ENCODE measurements at regions not wholly inside any gene's neighbourhood (a gene's known extent, or its start where the extent isn't known, plus 50 kb on each side); places are given as distances from the start of the nearest gene placed in this dataset.

- H3K36me3 Mint-ChIP-seq: no peaks in the 10 kb centered on the region
- no peaks in the 10 kb centered on the region for H3K4me1 Mint-ChIP-seq
- POLR2A ChIA-PET: no interaction called here
- DNase-seq: no peak
- ATAC-seq (replicated peaks in 1 of 4): no peak
- H3K9me3 Mint-ChIP-seq: no peaks in the 10 kb centered on the region
- Histone ChIP-seq H3K4me3 (ENCODE audit: control insufficient read depth in 1 of 2, extremely low read depth in 1 of 2, low read length in 1 of 2) (no peak overlapping the region), H3K9me3 (no peaks in the 10 kb centered on the region), H3K36me3 (ENCODE audit: control insufficient read depth in 2 of 2, extremely low read depth in 1 of 2, insufficient read depth in 1 of 2, low read length in 1 of 2) (no peaks in the 10 kb centered on the region), H3K4me1 (ENCODE audit: control insufficient read depth in 1 of 2, extremely low read depth in 1 of 2, insufficient read depth in 2 of 2, low read length in 2 of 2) (no peaks in the 10 kb centered on the region), H3K27ac (ENCODE audit: low read length) (no peak overlapping the region), H3K27me3 (replicated peaks in 1 of 2; ENCODE audit: control insufficient read depth in 2 of 2, extremely low read depth in 1 of 2, insufficient read depth in 2 of 2, low read length in 1 of 2) (no peaks in the 10 kb centered on the region)
- H3K27me3 Mint-ChIP-seq: no peaks in the 10 kb centered on the region
- WGBS (ENCODE audit: insufficient coverage): no CpG with 5 or more reads among the region's 3 CpGs
- CTCF ChIA-PET: no interaction called here
- H3K4me3 Mint-ChIP-seq: no peak overlapping the region
- H3K27ac Mint-ChIP-seq: no peak overlapping the region
Observed at GRCh38 chr15:47862402-47862801, 145.1 kb downstream of the SEMA6D start.

GRCh38 chr15:47866446-47866845 lies 149.1 kb downstream of the SEMA6D start:
- ChIA-PET POLR2A (no interaction called here), CTCF (no interaction called here)
- no peak overlapping the region for H3K4me3 Mint-ChIP-seq
- no peaks in the 10 kb centered on the region for H3K4me1 ChIP-seq (ENCODE audit: control insufficient read depth in 1 of 2, extremely low read depth in 1 of 2, insufficient read depth in 2 of 2, low read length in 2 of 2)
- no peaks in the 10 kb centered on the region for H3K4me1 Mint-ChIP-seq
- H3K27me3 ChIP-seq (replicated peaks in 1 of 2; ENCODE audit: control insufficient read depth in 2 of 2, extremely low read depth in 1 of 2, insufficient read depth in 2 of 2, low read length in 1 of 2): no peaks in the 10 kb centered on the region
- no CpG with 5 or more reads among the region's 1 CpG for WGBS (ENCODE audit: insufficient coverage)
- H3K4me3 ChIP-seq (ENCODE audit: control insufficient read depth in 1 of 2, extremely low read depth in 1 of 2, low read length in 1 of 2): no peak overlapping the region
- no peaks in the 10 kb centered on the region for H3K9me3 ChIP-seq
- H3K27ac ChIP-seq (ENCODE audit: low read length): no peak overlapping the region
- peaks cover 2 to 8% (median 4%) of the 10 kb centered on the region in 3 donors for H3K9me3 Mint-ChIP-seq
- no peak for DNase-seq
- no peaks in the 10 kb centered on the region for H3K36me3 Mint-ChIP-seq
- H3K27me3 Mint-ChIP-seq: peaks cover 0 to 2% of the 10 kb centered on the region in 2 donors
- ATAC-seq (replicated peaks in 1 of 4): no peak
- H3K27ac Mint-ChIP-seq: no peak overlapping the region
- H3K36me3 ChIP-seq (ENCODE audit: control insufficient read depth in 2 of 2, extremely low read depth in 1 of 2, insufficient read depth in 1 of 2, low read length in 1 of 2): no peaks in the 10 kb centered on the region

GRCh38 chr15:47870300-47870955 lies 153.1 kb downstream of the SEMA6D start:
- Mint-ChIP-seq H3K9me3 (peaks cover 2 to 8% (median 4%) of the 10 kb centered on the region in 3 donors), H3K27me3 (peaks cover 0 to 3% of the 10 kb centered on the region in 2 donors), H3K4me1 (no peaks in the 10 kb centered on the region), H3K4me3 (no peak overlapping the region), H3K27ac (no peak overlapping the region), H3K36me3 (no peaks in the 10 kb centered on the region)
- WGBS (ENCODE audit: insufficient coverage): 91% methylated on average over 1 of the region's 1 CpG
- ATAC-seq (replicated peaks in 1 of 4) (no peak), DNase-seq (no peak)
- ChIA-PET POLR2A (no interaction called here), CTCF (no interaction called here)
- H3K36me3 ChIP-seq (ENCODE audit: control insufficient read depth in 2 of 2, extremely low read depth in 1 of 2, insufficient read depth in 1 of 2, low read length in 1 of 2): no peaks in the 10 kb centered on the region
- no peak overlapping the region for H3K4me3 ChIP-seq (ENCODE audit: control insufficient read depth in 1 of 2, extremely low read depth in 1 of 2, low read length in 1 of 2)
- no peaks in the 10 kb centered on the region for H3K4me1 ChIP-seq (ENCODE audit: control insufficient read depth in 1 of 2, extremely low read depth in 1 of 2, insufficient read depth in 2 of 2, low read length in 2 of 2)
- no peaks in the 10 kb centered on the region for H3K9me3 ChIP-seq
- H3K27ac ChIP-seq (ENCODE audit: low read length): no peak overlapping the region
- H3K27me3 ChIP-seq (replicated peaks in 1 of 2; ENCODE audit: control insufficient read depth in 2 of 2, extremely low read depth in 1 of 2, insufficient read depth in 2 of 2, low read length in 1 of 2): no peaks in the 10 kb centered on the region

- Histone ChIP-seq H3K27me3 (replicated peaks in 1 of 2; ENCODE audit: control insufficient read depth in 2 of 2, extremely low read depth in 1 of 2, insufficient read depth in 2 of 2, low read length in 1 of 2) (no peaks in the 10 kb centered on the region), H3K4me1 (ENCODE audit: control insufficient read depth in 1 of 2, extremely low read depth in 1 of 2, insufficient read depth in 2 of 2, low read length in 2 of 2) (no peaks in the 10 kb centered on the region), H3K4me3 (ENCODE audit: control insufficient read depth in 1 of 2, extremely low read depth in 1 of 2, low read length in 1 of 2) (no peak overlapping the region), H3K36me3 (ENCODE audit: control insufficient read depth in 2 of 2, extremely low read depth in 1 of 2, insufficient read depth in 1 of 2, low read length in 1 of 2) (no peaks in the 10 kb centered on the region), H3K27ac (ENCODE audit: low read length) (no peak overlapping the region), H3K9me3 (no peaks in the 10 kb centered on the region)
- CTCF ChIA-PET: no interaction called here
- Mint-ChIP-seq H3K4me3 (no peak overlapping the region), H3K27ac (no peak overlapping the region), H3K4me1 (no peaks in the 10 kb centered on the region), H3K27me3 (peaks cover 0 to 3% of the 10 kb centered on the region in 2 donors), H3K9me3 (peaks cover 2 to 8% (median 4%) of the 10 kb centered on the region in 3 donors), H3K36me3 (no peaks in the 10 kb centered on the region)
- ATAC-seq (replicated peaks in 1 of 4): no peak
- POLR2A ChIA-PET: interaction anchor here in 1 of 2 donors (0.6 kb wide), 1 partner anchor 15 kb away, joined by 3 read pairs; no protein-coding TSS in a partner anchor
- WGBS (ENCODE audit: insufficient coverage): 57% methylated on average over 1 of the region's 2 CpGs
- no peak for DNase-seq
Observed at GRCh38 chr15:47870956-47871625, 153.8 kb downstream of the SEMA6D start.

GRCh38 chr15:47872208-47872607 lies 154.9 kb downstream of the SEMA6D start:
- no peaks in the 10 kb centered on the region for H3K36me3 Mint-ChIP-seq
- DNase-seq (no peak), ATAC-seq (replicated peaks in 1 of 4) (no peak)
- H3K27ac ChIP-seq (ENCODE audit: low read length): no peak overlapping the region
- H3K36me3 ChIP-seq (ENCODE audit: control insufficient read depth in 2 of 2, extremely low read depth in 1 of 2, insufficient read depth in 1 of 2, low read length in 1 of 2): no peaks in the 10 kb centered on the region
- H3K27me3 ChIP-seq (replicated peaks in 1 of 2; ENCODE audit: control insufficient read depth in 2 of 2, extremely low read depth in 1 of 2, insufficient read depth in 2 of 2, low read length in 1 of 2): no peaks in the 10 kb centered on the region
- H3K4me3 ChIP-seq (ENCODE audit: control insufficient read depth in 1 of 2, extremely low read depth in 1 of 2, low read length in 1 of 2): no peak overlapping the region
- no peaks in the 10 kb centered on the region for H3K4me1 Mint-ChIP-seq
- peaks cover 2 to 8% (median 4%) of the 10 kb centered on the region in 3 donors for H3K9me3 Mint-ChIP-seq
- H3K27me3 Mint-ChIP-seq: peaks cover 0 to 3% of the 10 kb centered on the region in 2 donors
- no peak overlapping the region for H3K4me3 Mint-ChIP-seq
- H3K4me1 ChIP-seq (ENCODE audit: control insufficient read depth in 1 of 2, extremely low read depth in 1 of 2, insufficient read depth in 2 of 2, low read length in 2 of 2): no peaks in the 10 kb centered on the region
- H3K27ac Mint-ChIP-seq: no peak overlapping the region
- ChIA-PET CTCF (no interaction called here), POLR2A (no interaction called here)
- no peaks in the 10 kb centered on the region for H3K9me3 ChIP-seq

GRCh38 chr15:47872869-47873432 lies 155.6 kb downstream of the SEMA6D start:
- no peak for ATAC-seq (replicated peaks in 1 of 4)
- no peaks in the 10 kb centered on the region for H3K36me3 Mint-ChIP-seq
- Histone ChIP-seq H3K4me3 (ENCODE audit: control insufficient read depth in 1 of 2, extremely low read depth in 1 of 2, low read length in 1 of 2) (no peak overlapping the region), H3K36me3 (ENCODE audit: control insufficient read depth in 2 of 2, extremely low read depth in 1 of 2, insufficient read depth in 1 of 2, low read length in 1 of 2) (no peaks in the 10 kb centered on the region), H3K27ac (ENCODE audit: low read length) (no peak overlapping the region), H3K27me3 (replicated peaks in 1 of 2; ENCODE audit: control insufficient read depth in 2 of 2, extremely low read depth in 1 of 2, insufficient read depth in 2 of 2, low read length in 1 of 2) (no peaks in the 10 kb centered on the region), H3K4me1 (ENCODE audit: control insufficient read depth in 1 of 2, extremely low read depth in 1 of 2, insufficient read depth in 2 of 2, low read length in 2 of 2) (no peaks in the 10 kb centered on the region), H3K9me3 (no peaks in the 10 kb centered on the region)
- H3K9me3 Mint-ChIP-seq: peaks cover 2 to 8% (median 4%) of the 10 kb centered on the region in 3 donors
- ChIA-PET CTCF (no interaction called here), POLR2A (interaction anchor here in 1 of 2 donors (0.6 kb wide), 1 partner anchor 600 kb away, joined by 3 read pairs; no protein-coding TSS in a partner anchor)
- no peak for DNase-seq
- WGBS (ENCODE audit: insufficient coverage): 68% methylated on average over 5 of the region's 7 CpGs
- no peak overlapping the region for H3K4me3 Mint-ChIP-seq
- no peaks in the 10 kb centered on the region for H3K4me1 Mint-ChIP-seq
- H3K27ac Mint-ChIP-seq: no peak overlapping the region
- peaks cover 0 to 3% of the 10 kb centered on the region in 2 donors for H3K27me3 Mint-ChIP-seq

Data from T-cell (primary cell).